PC-3 (cell line): ENCODE measurements at regions not wholly inside any gene's neighbourhood (a gene's known extent, or its start where the extent isn't known, plus 50 kb on each side); places are given as distances from the start of the nearest gene placed in this dataset.
"Not testable (repeated sequence)": the region's sequence is repeated elsewhere in the genome, so short reads cannot be mapped to it uniquely, and the experiment has no call there.

ENCODE experiments used
- EZH2 ChIP-seq: fragments of 300-600 bp; sonication (generic); IDR thresholded peaks from one replicate; pipeline ENCODE4 v1.6.1; 2017; ENCODE audit warnings: antibody characterized with exemption, mild to moderate bottlenecking, low read length; ENCODE audit not compliant: unreplicated experiment
- EZH2phosphoT487 ChIP-seq: fragments of 300-600 bp; sonication (generic); IDR thresholded peaks from 2 replicates; pipeline ENCODE4 v1.6.1; 2018; ENCODE audit warnings: mild to moderate bottlenecking, antibody characterized with exemption, low read length, borderline replicate concordance
- TF ChIP-seq, protein P1 (sequence below): fragments of 300-600 bp; sonication (generic); conservative IDR thresholded peaks from 2 replicates; pipeline ENCODE4 v1.5.1; 2017; ENCODE audit warnings: antibody characterized with exemption, low read depth, mild to moderate bottlenecking, low read length

DNA sequence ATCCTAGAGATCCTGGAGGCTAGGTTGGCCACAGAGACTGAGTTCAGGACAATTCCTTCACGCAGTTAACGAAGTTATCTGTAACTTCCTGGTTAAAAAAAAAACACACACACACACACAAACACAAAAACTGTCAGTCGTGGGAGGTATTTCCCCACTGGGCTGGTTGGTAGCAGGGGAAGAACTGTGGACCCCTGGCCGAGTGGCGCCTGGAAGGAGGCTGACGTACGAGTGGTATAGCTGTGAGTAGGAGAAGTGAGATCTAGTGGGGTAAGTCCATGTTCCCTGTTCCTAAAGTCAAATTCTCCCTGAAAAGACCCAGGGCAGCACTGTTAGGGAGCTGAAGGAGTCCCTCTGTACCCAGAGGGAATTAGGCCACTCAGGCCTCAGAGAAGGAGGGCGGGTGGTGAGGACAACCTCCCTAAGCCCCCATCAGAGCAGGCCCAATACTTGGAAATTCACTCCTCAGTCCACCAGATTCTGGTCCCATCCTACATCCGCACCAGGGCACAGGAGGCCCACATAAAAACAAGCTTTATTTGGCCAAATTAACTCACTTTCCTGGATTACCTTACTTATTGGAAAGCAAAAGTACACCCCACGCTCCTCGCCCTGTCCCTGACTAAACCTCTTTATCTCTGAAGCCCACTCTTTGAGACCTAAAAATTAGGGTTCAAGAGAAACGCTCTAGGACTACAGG lies 108.3 kb upstream of the FOXD4L5 start:
- not testable (repeated sequence) for TF ChIP-seq EZH2phosphoT487, EZH2
- TF ChIP-seq, protein P1, sequence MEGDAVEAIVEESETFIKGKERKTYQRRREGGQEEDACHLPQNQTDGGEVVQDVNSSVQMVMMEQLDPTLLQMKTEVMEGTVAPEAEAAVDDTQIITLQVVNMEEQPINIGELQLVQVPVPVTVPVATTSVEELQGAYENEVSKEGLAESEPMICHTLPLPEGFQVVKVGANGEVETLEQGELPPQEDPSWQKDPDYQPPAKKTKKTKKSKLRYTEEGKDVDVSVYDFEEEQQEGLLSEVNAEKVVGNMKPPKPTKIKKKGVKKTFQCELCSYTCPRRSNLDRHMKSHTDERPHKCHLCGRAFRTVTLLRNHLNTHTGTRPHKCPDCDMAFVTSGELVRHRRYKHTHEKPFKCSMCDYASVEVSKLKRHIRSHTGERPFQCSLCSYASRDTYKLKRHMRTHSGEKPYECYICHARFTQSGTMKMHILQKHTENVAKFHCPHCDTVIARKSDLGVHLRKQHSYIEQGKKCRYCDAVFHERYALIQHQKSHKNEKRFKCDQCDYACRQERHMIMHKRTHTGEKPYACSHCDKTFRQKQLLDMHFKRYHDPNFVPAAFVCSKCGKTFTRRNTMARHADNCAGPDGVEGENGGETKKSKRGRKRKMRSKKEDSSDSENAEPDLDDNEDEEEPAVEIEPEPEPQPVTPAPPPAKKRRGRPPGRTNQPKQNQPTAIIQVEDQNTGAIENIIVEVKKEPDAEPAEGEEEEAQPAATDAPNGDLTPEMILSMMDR = not testable (repeated sequence)
